OCI-LY7 (cell line): ENCODE measurements at regions not wholly inside any gene's neighbourhood (a gene's known extent, or its start where the extent isn't known, plus 50 kb on each side); places are given as distances from the start of the nearest gene placed in this dataset.

Experiments
- BruUV-seq: library from RNA; stranded (reverse); fragments of 400-500 nt; replicated peaks from 2 replicates; lab custom pipeline; 2021; lab: Mats Ljungman, UMichigan
- CTCF ChIA-PET: fragments of 300-600 bp; sonication (Branson Sonifier 250); formaldehyde crosslinking; loops from one replicate; lab custom pipeline; 2022; ENCODE audit warnings: antibody characterized with exemption; ENCODE audit not compliant: unreplicated experiment; lab: Charles Lee
- POLR2A ChIA-PET: fragments of 300-600 bp; sonication (Branson Sonifier 250); formaldehyde crosslinking; loops from one replicate; lab custom pipeline; 2022; ENCODE audit warnings: antibody characterized with exemption; lab: Charles Lee
- DNase-seq: peaks from one replicate; pipeline ENCODE4 v3.0.0-alpha.2; 2015; ENCODE audit warnings: low spot score
- H2AFZ ChIP-seq: fragments of 200-600 bp; sonication (generic), shearing (Covaris generic); 2 replicates; pipeline ENCODE4 v1.6.1; 2014; ENCODE audit warnings: mild to moderate bottlenecking, antibody characterized with exemption, low read length, moderate library complexity
- H3K27ac ChIP-seq: fragments of 200-600 bp; sonication (generic); 2 replicates; pipeline ENCODE4 v1.5.1; 2014; ENCODE audit warnings: mixed run types, low read depth, mild to moderate bottlenecking, moderate library complexity, low read length, inconsistent platforms; ENCODE audit not compliant: poor library complexity, severe bottlenecking
- H3K36me3 ChIP-seq: fragments of 200-600 bp; sonication (generic); 2 replicates; pipeline ENCODE4 v1.6.1; 2014; ENCODE audit warnings: mild to moderate bottlenecking, antibody characterized with exemption, low read length, moderate library complexity, mixed read lengths; ENCODE audit not compliant: insufficient read depth
- H3K4me1 ChIP-seq: fragments of 200-600 bp; sonication (generic); 2 replicates; pipeline ENCODE4 v1.5.1; 2014; ENCODE audit warnings: mild to moderate bottlenecking, low read length; ENCODE audit not compliant: insufficient read depth, poor library complexity, severe bottlenecking
- H3K4me2 ChIP-seq: fragments of 200-600 bp; sonication (generic); 2 replicates; pipeline ENCODE4 v1.6.1; 2014; ENCODE audit warnings: mild to moderate bottlenecking, low read length
- H3K4me3 ChIP-seq: fragments of 200-600 bp; sonication (generic); 2 replicates; pipeline ENCODE4 v1.5.1; 2014; ENCODE audit warnings: mild to moderate bottlenecking, low read depth, low read length; ENCODE audit not compliant: poor library complexity, severe bottlenecking
- H3K79me2 ChIP-seq: fragments of 200-600 bp; sonication (generic); 2 replicates; pipeline ENCODE4 v1.6.1; 2016; ENCODE audit warnings: low read depth, mild to moderate bottlenecking, low read length, moderate library complexity, mixed read lengths; ENCODE audit not compliant: insufficient read depth
- H3K9me2 ChIP-seq: fragments of 200-600 bp; sonication (generic); 2 replicates; pipeline ENCODE4 v1.6.1; 2016; ENCODE audit warnings: mild to moderate bottlenecking, low read length, mixed read lengths; ENCODE audit not compliant: insufficient read depth
- H3K9me3 ChIP-seq: fragments of 200-600 bp; sonication (generic); 2 replicates; pipeline ENCODE4 v1.6.1; 2014; ENCODE audit warnings: mild to moderate bottlenecking, mixed run types, low read length, mixed read lengths
- H4K20me1 ChIP-seq: fragments of 200-600 bp; sonication (generic); 2 replicates; pipeline ENCODE4 v1.6.1; 2014; ENCODE audit warnings: mild to moderate bottlenecking, antibody characterized with exemption, low read length, moderate library complexity, mixed read lengths; ENCODE audit not compliant: insufficient read depth
- CTCF ChIP-seq: fragments of 200-600 bp; sonication (generic); conservative IDR thresholded peaks from 2 replicates; pipeline ENCODE4 v1.5.1; 2014; ENCODE audit warnings: mild to moderate bottlenecking, antibody characterized with exemption, low read length, moderate library complexity, mixed read lengths
- EZH2phosphoT487 ChIP-seq: fragments of 200-600 bp; sonication (generic); IDR thresholded peaks from 2 replicates; pipeline ENCODE4 v1.6.1; 2018; ENCODE audit warnings: low read depth, borderline replicate concordance, mild to moderate bottlenecking, mixed run types, antibody characterized with exemption, low read length, moderate library complexity, mixed read lengths
- intact Hi-C: fragments of 100-400 bp; cut with micrococcal nuclease; formaldehyde crosslinking; loops from one replicate; pipeline ENCODE4 v1.10.0; 2022; ENCODE audit not compliant: unreplicated experiment

GRCh38 chr1:95169548-95169947 lies 52.4 kb downstream of the TLCD4 start:
- no peaks in the 10 kb centered on the region for H3K9me2 ChIP-seq
- no peak overlapping the region for H3K4me3 ChIP-seq
- no peaks in the 10 kb centered on the region for H3K9me3 ChIP-seq
- no TSS peak for BruUV-seq
- no peaks in the 10 kb centered on the region for H3K4me1 ChIP-seq
- H2AFZ ChIP-seq = no peak overlapping the region
- no peak for DNase-seq
- TF ChIP-seq CTCF (no peak), EZH2phosphoT487 (no peak)
- intact Hi-C loops = no loop called here
- no peak overlapping the region for H3K27ac ChIP-seq
- POLR2A ChIA-PET = no interaction called here
- H3K79me2 ChIP-seq = no peaks in the 10 kb centered on the region
- CTCF ChIA-PET = no interaction called here
- no peak overlapping the region for H3K4me2 ChIP-seq
- no peaks in the 10 kb centered on the region for H4K20me1 ChIP-seq
- H3K36me3 ChIP-seq = no peaks in the 10 kb centered on the region

GRCh38 chr1:95171270-95172245 lies 54.4 kb downstream of the TLCD4 start:
- H3K4me2 ChIP-seq = no peak overlapping the region
- intact Hi-C loops = no loop called here
- no peak overlapping the region for H2AFZ ChIP-seq
- no peaks in the 10 kb centered on the region for H3K4me1 ChIP-seq
- no TSS peak for BruUV-seq
- TF ChIP-seq CTCF = no peak
- no peak for TF ChIP-seq EZH2phosphoT487
- CTCF ChIA-PET = no interaction called here
- DNase-seq = no peak
- H3K9me2 ChIP-seq = no peaks in the 10 kb centered on the region
- H3K4me3 ChIP-seq = no peak overlapping the region
- POLR2A ChIA-PET = no interaction called here
- H3K27ac ChIP-seq = no peak overlapping the region
- H3K79me2 ChIP-seq = no peaks in the 10 kb centered on the region
- H3K36me3 ChIP-seq = no peaks in the 10 kb centered on the region
- no peaks in the 10 kb centered on the region for H4K20me1 ChIP-seq
- no peaks in the 10 kb centered on the region for H3K9me3 ChIP-seq

- no peak overlapping the region for H2AFZ ChIP-seq
- no peaks in the 10 kb centered on the region for H3K4me1 ChIP-seq
- H3K27ac ChIP-seq = no peak overlapping the region
- no peak for TF ChIP-seq EZH2phosphoT487
- no peak for TF ChIP-seq CTCF
- H4K20me1 ChIP-seq = no peaks in the 10 kb centered on the region
- H3K9me2 ChIP-seq = no peaks in the 10 kb centered on the region
- no peaks in the 10 kb centered on the region for H3K36me3 ChIP-seq
- intact Hi-C loops = no loop called here
- ChIA-PET POLR2A (interaction anchor here (0.6 to 1.0 kb wide), 2 partner anchors 18 to 49 kb away, joined by 3 read pairs; no protein-coding TSS in a partner anchor), CTCF (interaction anchor here (0.5 kb wide), 1 partner anchor 1940 kb away, joined by 3 read pairs; no protein-coding TSS in a partner anchor)
- no TSS peak for BruUV-seq
- DNase-seq = peak; percentile 1
- H3K4me2 ChIP-seq = no peak overlapping the region
- H3K9me3 ChIP-seq = no peaks in the 10 kb centered on the region
- no peak overlapping the region for H3K4me3 ChIP-seq
- H3K79me2 ChIP-seq = no peaks in the 10 kb centered on the region
Measured at GRCh38 chr1:95176861-95177260, 57.1 kb upstream of the RWDD3 start.
